Stimulated activated CD4-positive, alpha-beta T cell treated with anti-CD3 and anti-CD28 coated beads, Interleukin-4, amount 100 ng/mL, for 4 hours (primary cell): ENCODE measurements at regions not wholly inside any gene's neighbourhood (a gene's known extent, or its start where the extent isn't known, plus 50 kb on each side); places are given as distances from the start of the nearest gene placed in this dataset.

ENCODE experiments used
- DNase-seq, 2 experiments: peaks; one replicate each; pipeline ENCODE4 v3.0.0-alpha.2; 2020

DNA sequence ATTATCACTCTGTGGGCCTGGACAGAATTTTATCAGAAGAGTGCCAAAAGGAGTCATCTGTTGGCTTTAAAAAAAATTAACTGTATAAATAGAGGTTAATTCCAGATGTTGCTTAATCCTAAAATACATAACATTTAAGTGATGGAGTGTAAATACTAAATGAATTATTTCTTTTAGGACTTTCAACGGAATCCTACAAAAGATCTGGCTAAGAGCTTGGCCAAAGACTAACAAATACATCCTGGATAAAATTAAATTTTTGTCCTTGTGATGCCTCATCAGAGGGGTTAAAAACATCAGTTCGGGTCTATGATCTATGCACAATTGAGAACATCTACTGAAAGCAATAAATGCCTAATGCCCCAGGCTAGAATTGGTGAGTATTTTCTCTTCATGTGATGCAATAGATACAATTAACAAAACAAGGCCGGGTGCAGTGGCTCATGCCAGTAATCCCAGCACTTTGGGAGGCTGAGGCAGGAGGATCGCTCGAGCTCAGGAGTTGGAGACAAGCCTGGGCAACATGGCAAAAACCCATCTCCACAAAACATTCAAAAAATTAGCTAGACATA, 49.8 kb upstream of the RAP1B start:
- DNase-seq = no peak
